Glomerular endothelial cell (primary cell): ENCODE measurements at regions not wholly inside any gene's neighbourhood (a gene's known extent, or its start where the extent isn't known, plus 50 kb on each side); places are given as distances from the start of the nearest gene placed in this dataset.

Experiments
- DNase-seq: peaks from one replicate; pipeline ENCODE4 v3.0.0-alpha.2; 2011; ENCODE audit warnings: low read depth, low spot score; ENCODE audit errors: extremely low read depth

DNA sequence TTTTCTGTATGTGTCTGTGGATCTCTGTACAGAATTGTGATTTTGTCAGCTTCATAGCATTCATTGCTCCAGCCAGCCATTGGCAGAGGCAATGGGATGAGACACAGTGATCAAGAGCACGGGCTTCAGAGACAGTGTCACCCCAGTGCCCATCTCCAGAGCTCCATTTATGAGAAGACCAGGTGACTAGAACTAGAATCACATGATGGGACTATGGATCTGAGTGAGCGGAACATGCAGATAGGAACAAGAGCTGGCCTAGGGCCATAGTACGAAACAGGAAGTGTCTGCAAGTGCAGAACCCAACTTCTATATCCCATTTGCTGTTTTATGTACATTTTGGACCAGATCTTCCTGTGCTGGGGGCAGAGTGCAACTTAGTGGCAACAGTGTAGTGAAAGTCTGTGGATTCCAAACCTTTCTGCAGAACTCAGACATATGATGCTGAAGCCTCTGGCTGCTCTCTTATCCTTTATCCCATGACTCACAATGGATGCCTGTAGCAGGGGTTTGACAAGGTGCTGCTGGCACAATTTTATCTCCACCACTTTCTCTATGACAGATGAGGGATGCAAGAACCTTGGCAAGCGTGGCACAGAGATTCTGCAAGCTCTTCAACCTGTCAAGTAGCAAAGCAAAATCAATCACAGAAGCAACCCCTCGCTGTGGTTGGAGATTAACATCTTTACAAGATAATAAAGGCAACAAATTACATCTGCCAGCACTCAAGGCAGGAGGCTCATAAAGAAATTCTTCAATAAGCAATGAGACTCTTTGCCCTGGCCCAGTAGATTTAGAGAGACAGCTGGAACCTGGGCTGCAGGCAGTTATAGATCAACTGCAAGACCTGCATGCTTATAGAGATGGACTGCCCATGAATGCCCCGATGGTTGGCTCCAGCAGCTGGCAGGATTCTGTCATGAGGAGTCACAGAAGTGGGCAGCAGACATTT is 681.3 kb downstream of the TNS3 start:
- DNase-seq: no peak

- no peak for DNase-seq
Measured at GRCh38 chr7:46897381-46897780, 684.5 kb downstream of the TNS3 start.

- DNase-seq: no peak
Measured at GRCh38 chr7:46886669-46887374, 695.1 kb downstream of the TNS3 start.

DNA sequence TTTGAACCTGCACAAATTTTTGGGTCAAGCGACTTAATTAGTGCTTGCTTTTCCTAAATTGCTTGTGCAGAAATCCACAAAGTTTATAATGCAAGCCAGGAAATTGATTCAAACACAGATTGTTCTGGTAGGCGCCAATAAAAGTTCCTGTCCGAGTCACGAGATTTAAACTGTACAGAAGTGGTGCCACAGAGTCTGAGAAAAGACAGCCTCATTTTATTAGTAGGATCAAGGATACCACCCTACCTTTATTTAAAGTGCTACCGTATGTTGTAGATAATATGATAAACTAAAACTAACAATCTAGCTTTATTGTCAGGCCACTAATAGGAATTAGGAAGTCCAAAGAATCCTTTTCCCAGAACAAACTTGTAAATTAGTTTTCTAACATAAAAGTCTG is 696.7 kb downstream of the TNS3 start:
- DNase-seq: no peak

DNA sequence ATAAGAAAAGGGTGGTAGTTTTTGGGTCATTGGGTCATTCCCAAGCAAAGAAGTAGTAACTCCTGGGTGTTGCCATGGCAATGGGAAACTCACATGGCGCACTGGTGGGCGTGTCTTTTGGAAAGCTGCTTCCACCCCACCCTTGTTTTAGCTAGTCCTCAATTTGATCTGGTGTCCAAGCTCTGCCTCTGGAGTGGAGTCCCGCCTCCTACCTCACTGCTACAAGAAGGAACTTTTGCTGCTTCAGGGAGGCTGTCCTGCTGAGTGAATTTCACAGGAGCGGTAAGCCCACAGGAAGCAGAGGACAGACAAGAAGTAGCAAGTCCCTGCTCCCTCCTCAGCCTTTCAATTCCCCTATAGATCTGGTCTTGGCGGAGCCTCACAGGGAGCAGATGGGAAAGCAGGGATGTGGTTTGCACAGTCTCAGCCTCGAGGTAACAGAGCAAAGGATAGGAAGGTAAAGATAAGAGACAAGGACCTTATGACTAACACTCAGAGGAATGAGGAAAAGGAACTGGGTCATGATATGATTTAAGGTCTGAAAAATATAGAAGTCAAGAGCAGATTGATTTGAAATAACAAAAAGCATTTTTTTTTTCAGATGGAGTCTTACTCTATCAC is 700.3 kb downstream of the TNS3 start:
- no peak for DNase-seq

DNA sequence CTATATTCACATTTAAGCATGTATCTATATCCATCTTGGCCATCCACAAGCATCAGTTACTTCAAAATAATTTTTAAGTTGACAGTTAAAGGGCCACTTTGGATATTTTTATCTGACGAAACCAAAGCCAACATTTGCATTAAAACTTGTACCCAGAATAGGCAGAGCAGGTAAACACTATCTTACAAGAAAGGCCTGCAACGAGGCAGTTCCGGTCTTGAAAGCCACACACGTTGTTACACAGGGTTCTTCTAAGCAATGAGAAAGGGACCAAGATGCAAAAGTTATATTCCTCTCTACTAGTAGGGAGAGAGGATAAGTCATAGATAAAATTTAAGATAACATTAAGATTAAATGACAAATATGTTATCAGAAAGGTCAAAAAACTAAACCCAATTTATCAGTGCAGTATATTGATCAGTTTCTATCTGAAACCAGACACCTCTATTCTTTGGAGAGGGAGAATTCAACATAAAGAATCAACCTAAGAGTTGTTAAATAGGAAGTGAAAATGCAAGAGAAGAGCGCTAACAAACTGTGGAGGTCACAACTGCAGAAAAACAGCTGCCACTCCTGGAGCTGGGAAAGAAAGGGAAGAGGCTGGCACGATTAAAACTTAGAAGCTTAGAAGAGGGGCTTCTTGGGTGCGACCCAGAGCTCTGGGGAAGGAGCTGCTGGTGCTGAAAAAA is 701.3 kb downstream of the TNS3 start:
- DNase-seq: no peak

DNA sequence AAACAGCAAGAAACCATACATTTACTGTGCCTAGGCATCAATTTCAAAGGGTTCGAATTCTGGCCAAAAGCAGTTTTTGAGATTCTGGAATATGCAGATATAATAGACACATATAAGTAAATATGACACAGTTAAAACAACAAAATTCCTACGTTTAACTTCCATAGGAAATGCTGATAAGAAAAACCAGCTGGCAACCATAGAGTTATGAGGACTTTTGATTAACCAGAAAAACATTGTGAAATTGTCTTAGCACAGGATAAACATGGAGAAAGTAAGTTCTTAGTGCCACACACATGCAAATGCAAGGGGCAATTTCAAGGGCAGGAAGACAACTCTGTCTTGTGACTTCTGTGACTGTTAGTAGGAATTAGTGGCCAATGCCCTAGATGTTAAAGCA is 702.1 kb downstream of the TNS3 start:
- no peak for DNase-seq

DNA sequence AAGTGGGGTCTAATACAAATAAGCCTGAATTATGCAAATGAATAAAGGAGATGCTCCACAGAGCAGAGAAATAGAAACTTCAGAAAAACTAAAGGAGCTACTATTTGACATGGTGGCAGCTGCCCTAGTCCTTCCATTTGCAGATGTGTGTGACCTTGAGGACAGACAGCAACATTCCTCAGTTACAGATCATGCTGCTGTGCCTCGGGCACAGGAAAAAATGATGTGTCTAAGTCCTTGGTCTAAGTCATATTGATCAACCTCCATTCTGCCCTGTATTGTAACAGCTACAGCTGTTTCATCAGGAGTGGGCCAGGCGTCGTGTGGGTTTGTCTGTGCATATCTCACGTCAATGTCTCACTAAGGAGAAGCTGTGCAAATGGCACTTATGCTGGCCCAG is 710.4 kb downstream of the TNS3 start:
- DNase-seq: no peak

DNA sequence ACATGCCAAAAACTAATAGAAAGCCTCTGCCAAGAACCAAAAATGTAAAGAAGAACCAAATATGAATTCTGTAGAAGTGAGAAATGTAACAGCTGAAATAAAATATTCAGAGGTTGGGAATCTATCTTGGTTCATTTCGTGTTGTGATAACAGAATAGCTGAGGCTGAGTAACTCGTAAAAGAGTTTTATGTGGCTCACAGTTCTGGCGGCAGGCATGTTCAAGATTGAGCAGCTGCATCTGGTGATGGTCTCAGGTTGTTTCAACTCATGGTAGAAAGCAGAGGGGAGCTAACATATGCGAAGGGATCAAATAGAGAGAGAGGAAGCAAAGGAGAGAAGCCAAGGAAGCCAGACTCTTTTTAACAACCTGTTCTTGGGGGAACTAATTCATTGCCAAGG is 717.2 kb downstream of the TNS3 start:
- DNase-seq: no peak

- no peak for DNase-seq
Measured at GRCh38 chr7:46859963-46860475, 721.9 kb downstream of the TNS3 start.

GRCh38 chr7:46855851-46856250 is 726.1 kb downstream of the TNS3 start:
- no peak for DNase-seq

DNA sequence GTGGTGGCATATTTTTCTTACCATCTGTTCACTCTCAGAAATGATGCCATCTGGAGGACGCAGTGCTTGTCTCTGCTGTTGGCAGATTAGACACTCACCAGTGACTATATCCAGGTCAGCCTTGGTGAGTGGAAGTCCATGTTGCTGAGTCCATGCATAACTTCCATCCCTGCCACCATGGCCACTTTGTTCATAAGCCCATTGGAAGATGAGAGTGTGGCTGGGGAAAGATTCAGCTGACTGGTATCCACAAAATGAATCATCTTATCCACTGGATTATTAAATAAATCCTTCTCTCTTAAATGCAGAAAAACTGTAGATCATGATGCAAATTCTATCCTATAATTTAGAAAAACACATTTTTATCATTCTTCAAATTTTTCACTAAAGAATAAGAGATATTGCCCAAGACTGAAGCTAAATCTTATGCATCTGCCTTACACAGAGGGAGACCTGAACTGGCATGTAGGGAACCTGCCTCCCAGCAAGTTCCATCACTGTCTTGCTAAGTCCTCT is 726.9 kb downstream of the TNS3 start:
- no peak for DNase-seq

DNA sequence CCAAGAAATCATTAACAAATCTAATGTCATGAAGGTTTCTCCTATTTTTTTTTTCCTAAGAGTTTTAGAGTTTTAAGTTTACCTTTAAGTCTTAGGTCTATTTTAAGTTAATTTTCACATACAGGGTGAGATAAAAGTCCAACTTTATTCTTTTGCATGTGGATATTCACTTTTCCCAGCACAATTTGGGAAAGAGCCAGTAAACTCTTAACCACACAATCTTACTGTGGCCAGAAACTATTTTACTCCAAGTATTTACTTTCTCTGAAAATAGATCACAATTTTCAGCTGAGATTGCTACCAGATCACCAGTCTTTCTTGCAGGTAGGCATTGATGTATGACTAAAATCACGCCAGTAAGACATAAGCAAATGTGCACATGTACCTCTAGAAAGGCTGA is 728.5 kb downstream of the TNS3 start:
- no peak for DNase-seq

GRCh38 chr7:46852795-46853194 is 729.1 kb downstream of the TNS3 start:
- no peak for DNase-seq

DNA sequence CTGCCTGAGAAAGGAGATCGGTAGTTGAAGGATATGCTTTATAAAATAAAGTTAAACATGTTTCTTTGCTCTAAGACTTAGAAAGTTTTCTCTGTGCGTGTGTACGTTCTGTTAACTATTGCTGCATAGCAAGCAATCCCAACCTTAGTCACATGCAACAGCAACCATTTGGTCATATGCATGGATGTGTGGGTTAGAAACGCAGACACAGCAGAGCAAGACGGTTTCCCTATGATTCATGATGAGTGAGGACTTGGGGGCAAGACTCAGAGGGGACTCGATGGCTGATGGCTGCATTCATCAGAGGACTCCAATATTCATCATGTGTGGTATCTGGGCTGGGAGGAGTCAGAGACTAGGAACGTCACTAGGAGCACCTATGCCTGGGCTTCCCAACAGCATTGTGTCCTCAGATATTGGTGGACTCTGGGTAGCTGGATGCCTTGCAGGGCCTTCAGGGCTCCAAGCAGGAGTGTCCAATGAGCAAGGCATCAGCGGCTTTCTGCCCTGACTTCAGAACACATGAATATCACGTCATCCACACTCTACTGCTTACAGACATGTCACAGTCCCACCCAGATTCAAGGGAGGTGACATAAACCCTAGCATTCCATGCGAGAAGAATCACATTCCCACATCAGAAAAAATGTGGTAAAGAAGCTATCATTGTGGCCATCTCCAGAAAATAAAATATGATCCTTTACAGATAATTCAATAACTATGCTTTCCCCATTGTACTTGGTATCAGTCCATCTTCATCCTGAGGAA is 731.2 kb downstream of the TNS3 start:
- no peak for DNase-seq

DNA sequence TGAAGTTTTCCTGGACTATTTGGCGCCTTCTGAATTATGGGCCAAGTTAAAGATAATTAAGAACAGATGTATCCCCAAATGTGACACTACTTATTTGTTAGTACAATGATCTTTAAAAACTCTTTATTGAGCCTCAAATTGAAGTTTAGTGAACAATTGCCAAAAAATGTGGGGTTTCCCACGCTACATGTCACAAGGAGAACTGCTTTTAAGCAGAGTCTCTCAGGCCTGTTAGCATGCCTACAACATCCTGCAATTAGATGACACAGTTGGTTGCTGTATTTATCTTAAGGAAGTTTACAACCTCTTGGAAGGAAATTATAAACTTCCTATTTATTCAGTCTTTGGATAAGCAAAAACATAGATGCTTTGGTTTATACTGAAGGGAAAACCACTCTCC is 733.0 kb downstream of the TNS3 start:
- no peak for DNase-seq

DNA sequence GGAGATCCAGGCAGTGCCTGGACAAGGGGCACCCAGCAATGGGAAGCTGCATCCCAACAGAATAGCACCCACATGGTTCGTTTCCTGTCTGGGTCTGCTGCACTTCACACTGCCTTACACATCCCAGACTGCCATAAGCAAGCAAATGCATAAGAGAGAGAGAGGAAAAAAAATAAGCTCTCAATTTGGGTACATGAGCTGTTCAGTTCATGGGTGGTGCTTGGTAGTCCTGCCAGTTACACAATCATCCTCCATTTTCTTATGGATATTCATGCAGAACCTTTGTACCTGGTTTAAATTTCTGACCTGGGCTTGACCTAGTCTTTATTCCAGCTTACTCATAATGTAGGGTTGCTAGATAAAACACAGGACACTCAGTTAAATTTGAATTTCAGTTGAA is 733.6 kb downstream of the TNS3 start:
- no peak for DNase-seq

- DNase-seq: no peak
Measured at GRCh38 chr7:46847126-46847525, 734.8 kb downstream of the TNS3 start.

GRCh38 chr7:46844486-46844885 is 737.4 kb downstream of the TNS3 start:
- DNase-seq: no peak

DNA sequence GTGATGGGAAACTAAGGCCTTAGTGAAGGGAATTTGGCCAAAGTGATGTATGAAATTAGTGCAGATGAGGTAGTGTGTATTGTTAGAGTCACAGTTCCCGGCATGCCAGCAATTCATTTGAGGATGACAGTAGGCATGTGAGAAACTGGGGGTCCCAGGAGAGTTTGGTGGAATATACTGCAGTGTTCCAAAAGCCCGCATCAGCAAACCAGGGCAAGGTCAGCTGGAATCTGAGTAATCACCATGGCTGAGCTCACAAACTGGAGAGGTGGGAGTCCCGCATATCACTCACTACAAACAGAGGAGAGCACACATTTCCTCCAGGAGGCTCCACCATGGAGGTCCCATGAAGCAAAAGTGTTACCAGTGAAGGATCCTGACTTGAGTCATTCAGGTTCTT is 740.7 kb downstream of the TNS3 start:
- DNase-seq: no peak
